HG03378 (cell line): ENCODE measurements at regions not wholly inside any gene's neighbourhood (a gene's known extent, or its start where the extent isn't known, plus 50 kb on each side); places are given as distances from the start of the nearest gene placed in this dataset.
A peak's percentile ranks its signal among the peaks of the same experiment; 100 is the strongest.
"Not testable (repeated sequence)": the region's sequence is repeated elsewhere in the genome, so short reads cannot be mapped to it uniquely, and the experiment has no call there.

Source experiments
- ATAC-seq: cut with Tn5 transposase; IDR thresholded peaks from one replicate; pipeline ENCODE4 v1.9.1; 2021; ENCODE audit warnings: mild to moderate bottlenecking, moderate library complexity; ENCODE audit not compliant: unreplicated experiment

- no peak for ATAC-seq
Observed at GRCh38 chr5:87572090-87572489, 159.4 kb upstream of the CCNH start.

GRCh38 chr5:87570366-87570765 is 157.6 kb upstream of the CCNH start:
- peak; percentile 67 for ATAC-seq

GRCh38 chr5:87562068-87562467 is 149.3 kb upstream of the CCNH start:
- no peak for ATAC-seq

GRCh38 chr5:87560528-87560927 is 147.8 kb upstream of the CCNH start:
- peak; percentile 58 for ATAC-seq

- no peak for ATAC-seq
Observed at GRCh38 chr5:87551911-87552310, 139.2 kb upstream of the CCNH start.

- ATAC-seq: no peak
Observed at GRCh38 chr5:87541676-87542075, 128.9 kb upstream of the CCNH start.

GRCh38 chr5:87541033-87541432 is 128.3 kb upstream of the CCNH start:
- no peak for ATAC-seq

GRCh38 chr5:87539839-87540238 is 127.1 kb upstream of the CCNH start:
- ATAC-seq: no peak

GRCh38 chr5:87536365-87536764 is 123.6 kb upstream of the CCNH start:
- ATAC-seq: no peak

- ATAC-seq: no peak
Observed at GRCh38 chr5:87535706-87536105, 123.0 kb upstream of the CCNH start.

GRCh38 chr5:87529486-87530076 is 116.9 kb upstream of the CCNH start:
- no peak for ATAC-seq

GRCh38 chr5:87526131-87526530 is 113.4 kb upstream of the CCNH start:
- ATAC-seq: no peak

- ATAC-seq: no peak
Observed at GRCh38 chr5:87524217-87524616, 111.5 kb upstream of the CCNH start.

GRCh38 chr5:87511778-87512177 is 99.0 kb upstream of the CCNH start:
- ATAC-seq: not testable (repeated sequence)

- ATAC-seq: no peak
Observed at GRCh38 chr5:87503004-87503403, 90.3 kb upstream of the CCNH start.

GRCh38 chr5:87499478-87500410 is 87.0 kb upstream of the CCNH start:
- ATAC-seq: no peak
